Naive thymus-derived CD8-positive, alpha-beta T cell (primary cell): ENCODE measurements at regions not wholly inside any gene's neighbourhood (a gene's known extent, or its start where the extent isn't known, plus 50 kb on each side); places are given as distances from the start of the nearest gene placed in this dataset.
A peak's percentile ranks its signal among the peaks of the same experiment; 100 is the strongest.
"Not testable (repeated sequence)": the region's sequence is repeated elsewhere in the genome, so short reads cannot be mapped to it uniquely, and the experiment has no call there.

Source experiments
- ATAC-seq, 2 donors: fragments of 150-1000 bp; cut with Tn5 transposase in 1 of 2; sonication (Bioruptor Pico), chemical (Tn5 transposase) in 1 of 2; 1 replicate in 1 of 2; 2 replicates in 1 of 2; pipeline ENCODE4 v1.10.0; 2021; ENCODE audit warnings: mild to moderate bottlenecking in 2 of 2, moderate library complexity in 2 of 2
- POLR2A ChIA-PET: fragments of 350-600 bp; sonication (Branson Sonifier 250); formaldehyde crosslinking; loops from one replicate; lab custom pipeline; 2021; ENCODE audit warnings: antibody characterized with exemption; lab: Charles Lee
- DNase-seq, 10 donors: peaks; one replicate each; pipeline versions ENCODE4 v3.0.0 to v3.0.0-alpha.2; 2020 to 2022
- H3K27ac Mint-ChIP-seq, 10 donors: one replicate each; pipeline ENCODE4 v1.8.0; 2020 to 2022; ENCODE audit warnings: mild to moderate bottlenecking in 10 of 10, mixed read lengths in 10 of 10, moderate library complexity in 4 of 10, inconsistent platforms in 1 of 10
- H3K27me3 Mint-ChIP-seq, 5 donors: one replicate each; pipeline ENCODE4 v1.8.0; 2021 to 2022; ENCODE audit warnings: mixed read lengths in 5 of 5
- H3K36me3 Mint-ChIP-seq, 3 donors: one replicate each; pipeline ENCODE4 v1.8.0; 2020 to 2022; ENCODE audit warnings: mixed read lengths in 3 of 3, mild to moderate bottlenecking in 2 of 3, inconsistent platforms in 1 of 3
- H3K4me1 Mint-ChIP-seq, 4 donors: one replicate each; pipeline ENCODE4 v1.8.0; 2021 to 2022; ENCODE audit warnings: mixed read lengths in 4 of 4
- H3K4me3 Mint-ChIP-seq, 10 donors: one replicate each; pipeline ENCODE4 v1.8.0; 2020 to 2022; ENCODE audit warnings: mild to moderate bottlenecking in 10 of 10, mixed read lengths in 10 of 10, moderate library complexity in 6 of 10, inconsistent platforms in 1 of 10
- H3K9me3 Mint-ChIP-seq, 9 donors: one replicate each; pipeline ENCODE4 v1.8.0; 2020 to 2022; ENCODE audit warnings: mixed read lengths in 9 of 9, mild to moderate bottlenecking in 3 of 9, inconsistent platforms in 1 of 9, moderate library complexity in 1 of 9

DNA sequence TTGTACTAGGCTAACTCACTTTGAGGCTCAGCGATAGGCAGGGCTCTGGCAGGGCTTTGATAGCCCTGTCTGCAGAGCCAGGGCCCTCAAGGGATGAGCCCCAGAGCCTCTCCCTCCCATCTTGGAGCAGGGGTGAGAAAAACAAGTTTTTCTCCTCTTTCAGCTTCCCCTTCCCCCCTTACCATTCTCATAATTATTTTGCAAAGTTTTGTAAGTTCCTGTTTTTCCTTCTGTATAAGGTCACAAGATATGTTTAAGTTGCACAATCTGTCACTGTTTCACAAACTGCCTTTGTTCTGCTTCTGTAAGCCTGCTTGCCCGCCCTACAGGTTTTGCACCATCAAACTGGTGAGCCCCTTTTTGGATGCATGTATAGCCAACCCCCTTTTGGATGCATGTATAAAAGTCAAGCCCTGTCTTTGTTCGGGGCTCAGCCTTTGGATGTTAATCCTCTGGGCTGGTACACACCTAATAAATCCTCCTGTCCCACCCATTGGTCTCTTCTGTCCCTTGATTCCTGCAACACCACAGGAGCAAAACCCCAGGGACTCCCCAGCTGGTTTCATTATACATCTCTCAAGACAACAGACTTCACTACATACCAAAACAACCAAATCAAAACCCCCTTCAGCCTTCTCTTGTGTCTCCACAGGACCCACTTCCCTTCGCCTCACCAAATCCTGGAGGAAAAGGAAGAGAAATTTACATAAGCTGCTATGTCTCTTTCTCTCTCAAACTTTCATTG, 52.5 kb upstream of the RESF1 start:
- Mint-ChIP-seq H3K4me1 (peaks cover 19 to 31% (median 21%) of the 10 kb centered on the region in 4 donors), H3K27ac (peak overlapping the region in 6 of 10 donors; percentile 0 to 87 (median 56)), H3K27me3 (no peaks in the 10 kb centered on the region), H3K4me3 (no peak overlapping the region), H3K36me3 (peaks cover 0 to 32% (median 26%) of the 10 kb centered on the region in 3 donors), H3K9me3 (peaks cover 15 to 49% (median 34%) of the 10 kb centered on the region in 9 donors)
- no peak for DNase-seq
- POLR2A ChIA-PET: interaction anchor here (1.1 to 2.0 kb wide), 3 partner anchors 11 to 27 kb away, joined by 3 to 7 read pairs (median 7); no protein-coding TSS in a partner anchor
- ATAC-seq: no peak

DNA sequence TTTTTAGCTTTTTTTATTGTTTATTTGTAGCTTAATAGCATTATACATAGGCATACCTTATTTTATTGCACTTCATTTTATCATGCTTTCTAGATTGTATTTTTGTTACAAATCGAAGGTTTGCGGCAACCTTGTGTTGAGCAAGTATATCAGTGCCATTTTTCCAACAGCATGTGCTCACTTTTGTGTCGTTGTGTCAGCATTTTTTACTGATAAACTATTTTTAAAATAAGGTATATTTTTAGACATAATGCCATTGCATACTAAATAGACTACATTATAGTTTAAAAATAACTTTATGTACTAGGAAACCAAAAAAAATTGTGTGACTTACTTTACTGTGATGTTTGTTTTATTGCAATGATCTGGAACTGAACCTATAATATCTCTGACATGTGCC, 56.2 kb upstream of the RESF1 start:
- DNase-seq: no peak
- no peak for ATAC-seq
- Mint-ChIP-seq H3K27me3 (no peaks in the 10 kb centered on the region), H3K36me3 (peaks cover 0 to 37% (median 33%) of the 10 kb centered on the region in 3 donors), H3K4me1 (peaks cover 13 to 41% (median 33%) of the 10 kb centered on the region in 4 donors), H3K27ac (no peak overlapping the region), H3K4me3 (no peak overlapping the region), H3K9me3 (peaks cover 12 to 53% (median 38%) of the 10 kb centered on the region in 9 donors)
- POLR2A ChIA-PET: interaction anchor here (0.7 to 1.0 kb wide), 2 partner anchors 90 to 180 kb away, joined by 3 read pairs; no protein-coding TSS in a partner anchor

DNA sequence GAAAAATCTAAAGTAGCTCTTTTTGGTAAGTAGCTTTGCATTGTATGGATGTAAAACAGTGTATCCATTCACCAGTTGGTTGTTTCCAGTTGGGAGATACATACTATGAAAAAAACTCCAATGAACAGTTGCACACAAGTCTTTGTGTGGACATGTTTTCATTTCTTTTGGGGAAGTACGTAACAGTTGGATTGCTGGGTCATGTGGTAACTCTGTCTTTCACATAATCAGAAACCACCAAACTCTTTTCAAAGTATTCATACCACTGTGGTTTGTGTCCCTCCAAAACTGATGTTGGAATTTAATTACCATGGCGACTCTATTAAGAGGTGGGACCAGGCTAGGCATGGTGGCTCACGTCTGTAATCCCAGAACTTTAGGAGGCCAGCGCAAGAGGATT, 58.9 kb upstream of the RESF1 start:
- ATAC-seq (no peak), DNase-seq (no peak)
- peaks cover 0 to 1% (median 0%) of the 10 kb centered on the region in 5 donors for H3K27me3 Mint-ChIP-seq
- H3K27ac Mint-ChIP-seq: peak overlapping the region in 6 of 10 donors; percentile 14 to 72 (median 37)
- peaks cover 3 to 41% (median 31%) of the 10 kb centered on the region in 3 donors for H3K36me3 Mint-ChIP-seq
- POLR2A ChIA-PET: interaction anchor here (0.6 to 1.3 kb wide), 6 partner anchors 12 to 238 kb away, joined by 3 to 8 read pairs (median 4); no protein-coding TSS in a partner anchor
- peaks cover 0 to 62% (median 33%) of the 10 kb centered on the region in 9 donors for H3K9me3 Mint-ChIP-seq
- H3K4me1 Mint-ChIP-seq: peaks cover 14 to 47% (median 42%) of the 10 kb centered on the region in 4 donors
- H3K4me3 Mint-ChIP-seq: peak overlapping the region in 3 of 10 donors; percentile 8 to 33 (median 24)

DNA sequence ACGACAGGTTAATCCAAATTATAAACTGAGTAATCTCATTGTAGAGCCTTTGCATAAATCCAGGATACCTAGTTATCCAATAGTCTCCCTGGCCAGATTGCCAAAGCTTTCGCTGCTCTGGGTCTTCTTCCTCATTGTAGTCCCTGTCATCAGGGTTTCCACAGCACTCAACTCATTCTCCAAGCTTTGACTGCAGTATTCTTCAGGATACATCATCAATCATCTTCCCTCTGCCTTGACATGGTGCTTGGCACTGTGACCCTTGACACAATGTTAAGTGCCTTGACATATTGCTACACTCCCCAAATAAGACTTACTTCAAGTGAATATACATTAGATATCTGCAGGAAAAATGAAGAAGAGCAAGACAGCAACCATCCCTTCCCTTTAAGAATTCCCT, 60.1 kb upstream of the RESF1 start:
- no peak for ATAC-seq
- H3K36me3 Mint-ChIP-seq: peaks cover 3 to 46% (median 31%) of the 10 kb centered on the region in 3 donors
- no peak for DNase-seq
- H3K27ac Mint-ChIP-seq: peak overlapping the region; percentile 50 to 97 (median 81)
- POLR2A ChIA-PET: interaction anchor here (0.7 to 1.3 kb wide), 6 partner anchors 30 to 223 kb away, joined by 3 to 8 read pairs (median 4); no protein-coding TSS in a partner anchor
- H3K9me3 Mint-ChIP-seq: peaks cover 0 to 68% (median 33%) of the 10 kb centered on the region in 9 donors
- peaks cover 18 to 57% (median 51%) of the 10 kb centered on the region in 4 donors for H3K4me1 Mint-ChIP-seq
- H3K4me3 Mint-ChIP-seq: peak overlapping the region in 8 of 10 donors; percentile 8 to 73 (median 62)
- peaks cover 0 to 1% (median 0%) of the 10 kb centered on the region in 5 donors for H3K27me3 Mint-ChIP-seq

DNA sequence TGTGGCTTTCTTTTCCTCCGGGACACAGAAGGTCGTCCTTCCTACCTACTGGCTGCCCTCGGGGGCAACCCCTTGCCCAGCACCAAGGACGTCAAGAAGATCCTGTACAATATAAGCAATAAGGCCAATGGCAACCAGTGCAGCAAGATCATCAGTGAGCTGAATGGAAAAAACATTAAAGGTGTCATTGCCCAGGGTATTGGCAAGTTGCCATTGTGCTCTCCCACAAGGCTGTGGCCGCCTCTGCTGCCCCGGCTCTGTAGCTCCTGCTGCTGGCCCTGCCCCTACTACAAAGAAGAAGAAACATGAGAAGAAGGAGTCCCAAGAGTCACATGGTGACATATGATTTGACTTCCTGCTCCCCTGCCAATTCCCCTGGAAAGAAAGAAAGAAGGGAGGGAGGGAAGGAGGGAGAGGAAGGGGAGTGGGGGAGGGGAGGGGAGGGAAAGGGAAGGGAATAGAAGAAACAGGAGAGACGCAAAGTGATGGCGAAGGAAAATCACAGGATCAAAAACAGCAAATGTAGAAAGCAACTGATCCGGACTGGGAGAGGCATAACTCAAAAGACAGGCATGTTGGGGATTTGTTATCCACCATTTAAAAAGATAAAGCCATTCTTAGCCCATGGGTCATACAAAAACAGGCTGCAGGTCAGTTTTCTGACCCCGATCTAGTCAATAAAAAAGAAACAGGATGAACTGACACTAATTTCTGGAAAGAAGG, 61.3 kb upstream of the RESF1 start:
- POLR2A ChIA-PET: interaction anchor here (0.6 to 6.3 kb wide), 7 partner anchors 30 to 216 kb away, joined by 3 to 112 read pairs (median 5); partner anchors contain the start of genes AMN1 and RESF1
- peak in 1 of 10 donors; percentile 32 for DNase-seq
- Mint-ChIP-seq H3K27me3 (peaks cover 0 to 1% (median 0%) of the 10 kb centered on the region in 5 donors), H3K4me1 (peaks cover 18 to 66% (median 55%) of the 10 kb centered on the region in 4 donors), H3K27ac (peak overlapping the region; percentile 91 to 99 (median 97)), H3K4me3 (peak overlapping the region in 9 of 10 donors; percentile 14 to 81 (median 67)), H3K9me3 (peaks cover 0 to 79% (median 33%) of the 10 kb centered on the region in 9 donors), H3K36me3 (peaks cover 3 to 51% (median 31%) of the 10 kb centered on the region in 3 donors)
- ATAC-seq: no peak

DNA sequence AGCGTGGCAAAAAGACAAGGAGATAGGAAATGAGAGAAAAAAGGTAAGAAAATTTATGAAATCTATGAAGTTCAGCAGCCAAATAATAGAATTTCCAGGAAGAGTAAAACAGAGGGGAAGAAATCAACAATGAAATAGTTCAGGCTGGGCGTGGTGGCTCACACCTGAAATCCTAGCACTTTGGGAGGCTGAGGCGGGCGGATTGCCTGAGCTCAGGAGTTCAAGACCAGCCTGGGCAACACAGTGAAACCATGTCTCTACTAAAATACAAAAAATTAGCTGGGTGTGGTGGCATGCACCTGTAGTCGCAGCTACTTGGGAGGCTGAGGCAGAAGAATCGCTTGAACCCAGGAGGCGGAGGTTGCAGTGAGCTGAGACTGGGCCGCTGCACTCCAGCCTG, 62.1 kb upstream of the RESF1 start:
- Mint-ChIP-seq H3K27ac (peak overlapping the region; percentile 91 to 99 (median 97)), H3K4me1 (peaks cover 20 to 74% (median 61%) of the 10 kb centered on the region in 4 donors), H3K36me3 (peaks cover 3 to 56% (median 31%) of the 10 kb centered on the region in 3 donors), H3K4me3 (peak overlapping the region; percentile 55 to 87 (median 80)), H3K9me3 (peaks cover 0 to 88% (median 33%) of the 10 kb centered on the region in 9 donors)
- POLR2A ChIA-PET: interaction anchor here (0.6 to 6.3 kb wide), 27 partner anchors 9 to 244 kb away, joined by 3 to 112 read pairs (median 7); partner anchors contain the start of genes AMN1, ETFBKMT and RESF1
- not testable (repeated sequence) for DNase-seq, H3K27me3 Mint-ChIP-seq
- ATAC-seq: peak in 1 of 2 donors; percentile 2

DNA sequence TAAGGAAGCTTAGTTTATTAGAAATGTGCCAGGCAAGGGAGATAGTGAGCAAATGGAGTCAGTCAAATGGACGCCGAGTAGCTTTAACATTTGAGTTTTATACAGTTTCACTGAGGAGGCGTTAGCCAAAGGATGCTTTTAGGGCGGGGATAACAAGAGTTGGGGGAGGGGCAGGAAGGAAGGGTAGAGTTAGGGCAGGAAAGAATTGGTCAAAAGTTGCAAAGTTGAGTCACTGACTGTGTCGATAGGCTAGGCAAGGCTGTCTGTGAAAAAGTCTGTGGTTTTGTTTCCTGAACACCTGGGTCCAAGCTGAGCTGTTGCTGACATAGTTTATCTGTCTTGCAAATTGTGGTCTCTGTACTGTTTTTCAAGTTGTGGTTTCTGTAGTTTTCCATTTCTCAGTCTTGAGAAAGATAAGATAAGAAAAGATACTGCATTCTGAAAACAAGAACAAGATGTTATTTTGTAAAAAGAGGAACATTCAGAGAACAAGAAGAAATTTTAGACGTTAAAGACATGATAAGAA, 62.6 kb upstream of the RESF1 start:
- Mint-ChIP-seq H3K9me3 (peaks cover 0 to 87% (median 33%) of the 10 kb centered on the region in 9 donors), H3K4me1 (peaks cover 21 to 76% (median 62%) of the 10 kb centered on the region in 4 donors)
- ATAC-seq: peak; percentile 96 to 97

DNA sequence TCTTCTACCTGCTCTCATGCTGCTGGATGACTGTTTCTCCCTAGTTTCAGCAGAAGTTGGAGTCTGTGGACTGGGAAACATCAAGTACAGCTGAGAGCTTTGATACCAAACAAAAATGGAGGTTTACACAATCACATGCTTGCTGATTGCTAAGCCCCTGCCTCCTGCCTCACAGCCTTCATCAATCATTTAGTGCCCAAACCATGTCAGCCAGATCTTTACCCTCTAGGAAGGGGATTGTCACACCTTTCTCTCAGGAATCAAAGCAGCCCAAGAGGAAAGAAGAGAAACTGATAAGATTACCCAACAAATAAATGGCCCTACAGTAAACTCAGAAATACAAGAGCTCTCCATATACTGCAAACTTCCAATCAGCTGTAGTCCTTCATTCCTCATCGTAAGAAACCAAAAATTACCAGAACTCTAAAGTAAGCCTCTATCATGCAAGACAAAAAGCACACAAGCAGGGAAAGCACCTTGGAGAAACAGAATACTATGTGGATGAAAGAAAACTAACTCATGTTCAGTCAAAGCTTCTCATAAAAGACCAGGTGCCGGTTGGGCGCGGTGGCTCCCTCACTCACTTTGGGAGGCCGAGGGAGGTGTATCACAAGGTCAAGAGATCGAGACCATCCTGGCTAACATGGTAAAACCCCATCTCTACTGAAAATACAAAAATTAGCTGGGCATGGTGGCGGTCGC, 63.6 kb upstream of the RESF1 start:
- Mint-ChIP-seq H3K4me1 (peaks cover 23 to 85% (median 71%) of the 10 kb centered on the region in 4 donors), H3K4me3 (peak overlapping the region; percentile 50 to 84 (median 74)), H3K27me3 (peaks cover 0 to 1% (median 0%) of the 10 kb centered on the region in 5 donors), H3K36me3 (peaks cover 3 to 59% (median 32%) of the 10 kb centered on the region in 3 donors), H3K9me3 (peaks cover 0 to 89% (median 33%) of the 10 kb centered on the region in 9 donors), H3K27ac (peak overlapping the region; percentile 91 to 99 (median 97))
- DNase-seq (peak in 1 of 10 donors; percentile 6), ATAC-seq (no peak)
- POLR2A ChIA-PET: interaction anchor here (0.5 to 6.3 kb wide), 43 partner anchors 7 to 860 kb away, joined by 3 to 112 read pairs (median 5); partner anchors contain the start of genes AMN1, ETFBKMT and RESF1

More for the DNA sequence above, 62.6 kb upstream of the RESF1 start:
- Mint-ChIP-seq H3K4me3 (peak overlapping the region; percentile 55 to 87 (median 80)), H3K36me3 (peaks cover 3 to 58% (median 31%) of the 10 kb centered on the region in 3 donors), H3K27me3 (peaks cover 0 to 1% (median 0%) of the 10 kb centered on the region in 5 donors), H3K27ac (peak overlapping the region; percentile 91 to 99 (median 97))
- POLR2A ChIA-PET: interaction anchor here (0.5 to 6.3 kb wide), 41 partner anchors 8 to 859 kb away, joined by 3 to 112 read pairs (median 5); partner anchors contain the start of genes AMN1, ETFBKMT and RESF1
- DNase-seq: peak; percentile 39 to 95 (median 86)

DNA sequence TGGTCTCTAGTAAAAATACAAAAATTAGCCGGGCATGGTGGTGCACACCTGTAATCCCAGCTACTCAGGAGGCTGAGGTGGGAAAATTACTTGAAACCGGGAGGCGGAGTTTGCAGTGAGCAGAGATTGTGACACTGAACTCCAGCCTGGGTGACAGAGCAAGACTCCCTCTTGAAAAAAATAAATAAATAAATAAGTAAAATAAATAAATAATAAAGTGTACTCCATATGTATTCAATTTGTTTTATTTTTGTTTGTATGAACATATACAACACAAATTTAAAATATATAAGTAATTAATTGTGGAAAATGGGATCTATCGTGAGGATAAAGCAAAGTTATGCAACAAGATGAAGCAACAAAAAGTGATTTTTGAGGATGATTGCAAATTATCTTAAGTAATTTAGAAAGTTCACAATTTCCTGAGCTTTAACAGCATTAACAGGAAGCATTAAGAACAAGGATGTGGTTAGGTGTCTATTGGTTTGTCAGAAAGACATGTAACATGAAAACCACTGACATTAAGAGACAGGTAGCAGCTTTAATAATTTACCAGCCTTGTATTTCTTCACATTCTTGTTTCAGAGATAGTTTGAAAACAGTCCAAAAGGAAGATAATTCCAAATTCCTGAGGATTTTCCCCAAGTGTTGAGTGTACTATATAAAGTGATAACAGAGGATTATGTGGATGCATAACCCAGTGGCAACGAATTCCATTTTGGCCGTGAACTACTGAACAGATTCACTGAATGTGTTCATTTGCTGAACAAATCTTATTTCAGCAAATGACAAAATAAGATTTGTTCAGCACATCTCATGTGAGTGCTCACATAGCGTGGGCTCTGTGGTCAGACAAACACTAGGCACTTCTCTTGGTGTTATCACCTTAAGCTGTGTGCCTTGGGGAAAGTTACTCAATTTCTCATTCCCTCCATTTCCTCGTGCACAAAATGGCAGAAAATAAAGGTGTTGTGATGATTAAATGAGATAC, 68.6 kb upstream of the RESF1 start:
- Mint-ChIP-seq H3K4me3 (peak overlapping the region in 9 of 10 donors; percentile 57 to 81 (median 72)), H3K4me1 (peaks cover 17 to 81% (median 58%) of the 10 kb centered on the region in 4 donors), H3K27ac (peak overlapping the region; percentile 51 to 96 (median 91)), H3K36me3 (peaks cover 0 to 59% (median 35%) of the 10 kb centered on the region in 3 donors), H3K27me3 (no peaks in the 10 kb centered on the region), H3K9me3 (peaks cover 0 to 81% (median 38%) of the 10 kb centered on the region in 9 donors)
- ATAC-seq: peak; percentile 77 to 98
- DNase-seq: peak in 3 of 10 donors; percentile 64 to 76 (median 72)
- POLR2A ChIA-PET: interaction anchor here (0.6 to 2.5 kb wide), 25 partner anchors 9 to 233 kb away, joined by 3 to 37 read pairs (median 4); partner anchors contain the start of genes AMN1 and RESF1
